ENCODE measurements at regions not wholly inside any gene's neighbourhood (a gene's known extent, or its start where the extent isn't known, plus 50 kb on each side); places are given as distances from the start of the nearest gene placed in this dataset.

GRCh38 chr5:4387290-4387689, 752.8 kb upstream of the ADAMTS16 start:
- DNase-seq (ENCODE audit: low spot score) = no peak
- Mint-ChIP-seq H3K36me3 (ENCODE audit: low read depth) (no peaks in the 10 kb centered on the region), H3K27me3 (ENCODE audit: low read depth) (no peaks in the 10 kb centered on the region), H3K4me1 (ENCODE audit: low read depth) (no peaks in the 10 kb centered on the region), H3K27ac (no peak overlapping the region), H3K4me3 (ENCODE audit: low read depth) (no peak overlapping the region), H3K9me3 (peaks cover 10% of the 10 kb centered on the region)
- intact Hi-C loops (cut with micrococcal nuclease) = no loop called here

- H3K36me3 Mint-ChIP-seq (ENCODE audit: low read depth) = no peaks in the 10 kb centered on the region
- H3K27ac Mint-ChIP-seq = no peak overlapping the region
- intact Hi-C loops (cut with micrococcal nuclease) = no loop called here
- no peak for DNase-seq (ENCODE audit: low spot score)
- H3K27me3 Mint-ChIP-seq (ENCODE audit: low read depth) = no peaks in the 10 kb centered on the region
- H3K9me3 Mint-ChIP-seq = peaks cover 55% of the 10 kb centered on the region
- no peak overlapping the region for H3K4me3 Mint-ChIP-seq (ENCODE audit: low read depth)
- no peaks in the 10 kb centered on the region for H3K4me1 Mint-ChIP-seq (ENCODE audit: low read depth)
Measured at GRCh38 chr5:4395752-4396151, 744.4 kb upstream of the ADAMTS16 start.

GRCh38 chr5:4405614-4406219, 734.4 kb upstream of the ADAMTS16 start:
- H3K4me1 Mint-ChIP-seq (ENCODE audit: low read depth) = no peaks in the 10 kb centered on the region
- H3K36me3 Mint-ChIP-seq (ENCODE audit: low read depth) = no peaks in the 10 kb centered on the region
- no peaks in the 10 kb centered on the region for H3K27me3 Mint-ChIP-seq (ENCODE audit: low read depth)
- no peak for DNase-seq (ENCODE audit: low spot score)
- intact Hi-C loops (cut with micrococcal nuclease) = no loop called here
- peaks cover 24% of the 10 kb centered on the region for H3K9me3 Mint-ChIP-seq
- H3K27ac Mint-ChIP-seq = no peak overlapping the region
- no peak overlapping the region for H3K4me3 Mint-ChIP-seq (ENCODE audit: low read depth)

GRCh38 chr5:4410151-4410550, 730.0 kb upstream of the ADAMTS16 start:
- no peak overlapping the region for H3K4me3 Mint-ChIP-seq (ENCODE audit: low read depth)
- H3K27ac Mint-ChIP-seq = no peak overlapping the region
- no peaks in the 10 kb centered on the region for H3K27me3 Mint-ChIP-seq (ENCODE audit: low read depth)
- H3K36me3 Mint-ChIP-seq (ENCODE audit: low read depth) = no peaks in the 10 kb centered on the region
- H3K9me3 Mint-ChIP-seq = peaks cover 32% of the 10 kb centered on the region
- no peak for DNase-seq (ENCODE audit: low spot score)
- intact Hi-C loops (cut with micrococcal nuclease) = no loop called here
- no peaks in the 10 kb centered on the region for H3K4me1 Mint-ChIP-seq (ENCODE audit: low read depth)

- no peak for DNase-seq (ENCODE audit: low spot score)
- no peak overlapping the region for H3K27ac Mint-ChIP-seq
- intact Hi-C loops (cut with micrococcal nuclease) = no loop called here
- no peaks in the 10 kb centered on the region for H3K4me1 Mint-ChIP-seq (ENCODE audit: low read depth)
- peaks cover 34% of the 10 kb centered on the region for H3K9me3 Mint-ChIP-seq
- no peaks in the 10 kb centered on the region for H3K36me3 Mint-ChIP-seq (ENCODE audit: low read depth)
- H3K27me3 Mint-ChIP-seq (ENCODE audit: low read depth) = no peaks in the 10 kb centered on the region
- H3K4me3 Mint-ChIP-seq (ENCODE audit: low read depth) = no peak overlapping the region
Measured at GRCh38 chr5:4411664-4412063, 728.5 kb upstream of the ADAMTS16 start.

DNA sequence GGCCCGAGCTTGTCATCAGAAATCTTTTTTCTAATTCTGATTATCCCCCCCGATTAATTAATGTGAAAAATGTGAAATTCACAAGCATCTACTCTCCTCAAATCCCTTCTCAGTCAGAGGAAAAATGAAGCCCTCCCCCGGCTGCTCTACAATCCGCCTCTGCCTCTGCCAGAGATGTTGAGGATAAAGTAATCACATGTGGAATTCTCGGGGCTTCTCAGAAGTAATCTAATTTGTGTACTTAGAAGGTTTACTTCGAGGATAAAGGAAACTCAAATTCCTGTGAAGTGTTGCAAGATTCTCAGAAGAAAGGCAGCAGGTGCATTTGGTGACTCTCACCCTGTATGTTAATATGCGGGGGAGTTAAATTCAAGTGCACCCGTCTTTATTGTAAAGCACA, 726.1 kb upstream of the ADAMTS16 start:
- no peak for DNase-seq (ENCODE audit: low spot score)
- Mint-ChIP-seq H3K27ac (no peak overlapping the region), H3K4me1 (ENCODE audit: low read depth) (no peaks in the 10 kb centered on the region), H3K4me3 (ENCODE audit: low read depth) (no peak overlapping the region), H3K27me3 (ENCODE audit: low read depth) (no peaks in the 10 kb centered on the region), H3K9me3 (peaks cover 44% of the 10 kb centered on the region), H3K36me3 (ENCODE audit: low read depth) (no peaks in the 10 kb centered on the region)
- intact Hi-C loops (cut with micrococcal nuclease) = no loop called here

GRCh38 chr5:4418084-4418483, 722.0 kb upstream of the ADAMTS16 start:
- intact Hi-C loops (cut with micrococcal nuclease) = no loop called here
- no peak overlapping the region for H3K27ac Mint-ChIP-seq
- no peaks in the 10 kb centered on the region for H3K36me3 Mint-ChIP-seq (ENCODE audit: low read depth)

GRCh38 chr5:4419281-4419680, 720.8 kb upstream of the ADAMTS16 start:
- no peak for DNase-seq (ENCODE audit: low spot score)
- intact Hi-C loops (cut with micrococcal nuclease) = no loop called here
- no peak overlapping the region for H3K4me3 Mint-ChIP-seq (ENCODE audit: low read depth)

More at GRCh38 chr5:4418084-4418483, 722.0 kb upstream of the ADAMTS16 start:
- no peaks in the 10 kb centered on the region for H3K4me1 Mint-ChIP-seq (ENCODE audit: low read depth)
- H3K4me3 Mint-ChIP-seq (ENCODE audit: low read depth) = no peak overlapping the region
- no peaks in the 10 kb centered on the region for H3K27me3 Mint-ChIP-seq (ENCODE audit: low read depth)
- H3K9me3 Mint-ChIP-seq = peaks cover 39% of the 10 kb centered on the region
- DNase-seq (ENCODE audit: low spot score) = no peak

GRCh38 chr5:4420177-4420576, 720.0 kb upstream of the ADAMTS16 start:
- intact Hi-C loops (cut with micrococcal nuclease) = no loop called here
- H3K9me3 Mint-ChIP-seq = peaks cover 35% of the 10 kb centered on the region
- no peaks in the 10 kb centered on the region for H3K4me1 Mint-ChIP-seq (ENCODE audit: low read depth)
- H3K4me3 Mint-ChIP-seq (ENCODE audit: low read depth) = no peak overlapping the region
- no peaks in the 10 kb centered on the region for H3K36me3 Mint-ChIP-seq (ENCODE audit: low read depth)
- no peaks in the 10 kb centered on the region for H3K27me3 Mint-ChIP-seq (ENCODE audit: low read depth)
- DNase-seq (ENCODE audit: low spot score) = no peak
- H3K27ac Mint-ChIP-seq = no peak overlapping the region

More at GRCh38 chr5:4419281-4419680, 720.8 kb upstream of the ADAMTS16 start:
- Mint-ChIP-seq H3K4me1 (ENCODE audit: low read depth) (no peaks in the 10 kb centered on the region), H3K27me3 (ENCODE audit: low read depth) (no peaks in the 10 kb centered on the region), H3K27ac (no peak overlapping the region), H3K36me3 (ENCODE audit: low read depth) (no peaks in the 10 kb centered on the region), H3K9me3 (peaks cover 40% of the 10 kb centered on the region)

DNA sequence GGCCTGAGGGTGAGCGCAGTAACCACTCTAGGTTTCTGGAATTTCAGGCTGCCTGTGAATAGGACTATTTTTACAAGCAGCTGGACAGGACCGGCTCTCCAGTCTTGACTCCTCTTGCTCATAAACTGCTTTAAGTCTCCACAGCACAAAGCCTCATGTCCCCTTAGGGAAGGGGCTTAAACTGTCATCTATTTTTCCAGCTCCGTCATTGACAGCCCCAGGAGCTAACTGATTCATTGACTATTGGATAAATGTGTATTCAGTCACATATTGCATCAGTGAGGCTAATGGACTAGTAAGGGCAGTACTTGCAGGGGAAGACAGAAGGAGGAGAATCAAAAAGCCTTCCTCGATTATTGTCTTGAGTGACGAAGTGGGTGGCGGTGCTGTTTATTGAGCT, 719.4 kb upstream of the ADAMTS16 start:
- Mint-ChIP-seq H3K36me3 (ENCODE audit: low read depth) (no peaks in the 10 kb centered on the region), H3K4me3 (ENCODE audit: low read depth) (no peak overlapping the region), H3K27ac (no peak overlapping the region), H3K4me1 (ENCODE audit: low read depth) (no peaks in the 10 kb centered on the region), H3K27me3 (ENCODE audit: low read depth) (no peaks in the 10 kb centered on the region), H3K9me3 (peaks cover 30% of the 10 kb centered on the region)
- intact Hi-C loops (cut with micrococcal nuclease) = no loop called here
- DNase-seq (ENCODE audit: low spot score) = no peak

DNA sequence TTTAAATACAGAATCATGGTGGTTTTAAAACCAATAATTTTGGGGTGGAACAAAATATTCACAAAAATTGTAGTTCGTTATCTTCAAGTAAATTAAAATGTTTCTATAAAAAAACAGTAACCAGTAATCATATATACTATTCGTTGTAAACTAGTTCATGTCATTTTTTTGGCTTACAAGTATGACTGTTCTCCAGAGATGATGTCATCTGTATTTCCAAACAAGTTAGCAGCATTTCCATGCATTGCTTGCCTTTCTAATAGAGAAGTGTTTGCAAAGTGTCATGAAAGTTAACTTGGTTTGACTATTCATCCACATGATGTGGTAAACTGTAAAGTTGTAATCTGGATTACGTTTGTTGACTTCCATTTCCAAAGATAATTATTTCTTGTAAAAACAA, 717.9 kb upstream of the ADAMTS16 start:
- Mint-ChIP-seq H3K27ac (no peak overlapping the region), H3K36me3 (ENCODE audit: low read depth) (no peaks in the 10 kb centered on the region), H3K4me1 (ENCODE audit: low read depth) (no peaks in the 10 kb centered on the region), H3K27me3 (ENCODE audit: low read depth) (no peaks in the 10 kb centered on the region), H3K4me3 (ENCODE audit: low read depth) (no peak overlapping the region), H3K9me3 (peaks cover 31% of the 10 kb centered on the region)
- intact Hi-C loops (cut with micrococcal nuclease) = no loop called here
- DNase-seq (ENCODE audit: low spot score) = no peak

DNA sequence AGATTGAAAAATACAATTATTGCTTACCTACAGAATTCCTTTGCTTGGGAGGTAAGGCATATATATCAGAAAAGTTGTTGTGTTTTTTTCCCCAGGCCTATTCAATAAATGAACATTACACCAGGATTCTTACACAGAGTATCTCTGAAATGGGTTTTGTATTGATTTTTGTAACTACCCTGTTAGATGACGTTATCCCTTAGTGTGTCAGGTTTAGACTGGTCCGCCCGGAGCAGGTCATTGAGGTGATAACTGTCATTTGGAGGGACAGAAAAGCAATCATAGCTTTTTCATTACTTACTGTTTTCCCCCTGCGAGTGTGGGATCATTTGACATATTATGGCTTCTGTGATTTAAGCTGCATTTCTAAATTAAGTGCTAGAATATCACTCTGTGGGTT, 715.2 kb upstream of the ADAMTS16 start:
- H3K27me3 Mint-ChIP-seq (ENCODE audit: low read depth) = no peaks in the 10 kb centered on the region
- H3K4me3 Mint-ChIP-seq (ENCODE audit: low read depth) = no peak overlapping the region
- H3K9me3 Mint-ChIP-seq = peaks cover 35% of the 10 kb centered on the region
- H3K27ac Mint-ChIP-seq = no peak overlapping the region
- H3K4me1 Mint-ChIP-seq (ENCODE audit: low read depth) = no peaks in the 10 kb centered on the region
- intact Hi-C loops (cut with micrococcal nuclease) = no loop called here
- DNase-seq (ENCODE audit: low spot score) = no peak
- no peaks in the 10 kb centered on the region for H3K36me3 Mint-ChIP-seq (ENCODE audit: low read depth)

- H3K36me3 Mint-ChIP-seq (ENCODE audit: low read depth) = no peaks in the 10 kb centered on the region
- H3K27ac Mint-ChIP-seq = no peak overlapping the region
- no peaks in the 10 kb centered on the region for H3K4me1 Mint-ChIP-seq (ENCODE audit: low read depth)
- no peak for DNase-seq (ENCODE audit: low spot score)
- intact Hi-C loops (cut with micrococcal nuclease) = no loop called here
- no peak overlapping the region for H3K4me3 Mint-ChIP-seq (ENCODE audit: low read depth)
- H3K27me3 Mint-ChIP-seq (ENCODE audit: low read depth) = no peaks in the 10 kb centered on the region
- H3K9me3 Mint-ChIP-seq = peaks cover 50% of the 10 kb centered on the region
Measured at GRCh38 chr5:4440536-4440935, 699.6 kb upstream of the ADAMTS16 start.

- intact Hi-C loops (cut with micrococcal nuclease) = no loop called here
- DNase-seq (ENCODE audit: low spot score) = no peak
- H3K27ac Mint-ChIP-seq = no peak overlapping the region
- H3K36me3 Mint-ChIP-seq (ENCODE audit: low read depth) = no peaks in the 10 kb centered on the region
- no peak overlapping the region for H3K4me3 Mint-ChIP-seq (ENCODE audit: low read depth)
- H3K4me1 Mint-ChIP-seq (ENCODE audit: low read depth) = no peaks in the 10 kb centered on the region
- H3K9me3 Mint-ChIP-seq = peaks cover 56% of the 10 kb centered on the region
- H3K27me3 Mint-ChIP-seq (ENCODE audit: low read depth) = no peaks in the 10 kb centered on the region
Measured at GRCh38 chr5:4442221-4442620, 697.9 kb upstream of the ADAMTS16 start.

Measured in activated T-helper 2 cell treated with anti-CD3 and anti-CD28 coated beads, Interferon-gamma antibody, Interleukin-2, Interleukin-4, amounts not matched to agents 10 μg/mL and 5 μg/mL and 100 μg/mL, durations not matched to agents 14 hours and 24 hours and 36 hours (primary cell).